H1 (cell line): ENCODE measurements at regions not wholly inside any gene's neighbourhood (a gene's known extent, or its start where the extent isn't known, plus 50 kb on each side); places are given as distances from the start of the nearest gene placed in this dataset.

ENCODE experiments used
- BRCA1 ChIP-seq: IDR thresholded peaks from 2 replicates; pipeline ENCODE4 v1.6.1; 2012; ENCODE audit warnings: low read depth, low read length, improper control_type of control experiment
- RNF2 ChIP-seq: fragments of 200-900, 300-1000 bp; sonication (generic); IDR thresholded peaks from 2 replicates; pipeline ENCODE4 v1.7.1; 2016; ENCODE audit warnings: borderline replicate concordance, low read depth, mild to moderate bottlenecking, antibody characterized with exemption, low read length; ENCODE audit not compliant: poor library complexity, severe bottlenecking; ENCODE audit errors: missing control alignments
- SAP30 ChIP-seq: fragments of 300-600 bp; sonication (generic); IDR thresholded peaks from 2 replicates; pipeline ENCODE4 v1.7.1; 2012; ENCODE audit warnings: low read length, moderate library complexity, mild to moderate bottlenecking, inconsistent platforms; ENCODE audit not compliant: insufficient read depth, insufficient replicate concordance
- TEAD4 ChIP-seq: IDR thresholded peaks from 2 replicates; pipeline ENCODE4 v1.6.1; 2012; ENCODE audit warnings: low read depth, low read length, inconsistent platforms, mixed read lengths

- TF ChIP-seq RNF2 (no peak), BRCA1 (no peak), SAP30 (no peak), TEAD4 (no peak)
These were observed 254.7 kb downstream of the EDEM1 start (continued) for GRCh38 chr3:5442106-5442785.
